AG20443 (cell line): ENCODE measurements at regions not wholly inside any gene's neighbourhood (a gene's known extent, or its start where the extent isn't known, plus 50 kb on each side); places are given as distances from the start of the nearest gene placed in this dataset.
"Not testable (repeated sequence)": the region's sequence is repeated elsewhere in the genome, so short reads cannot be mapped to it uniquely, and the experiment has no call there.

Experiments used
- DNase-seq: peaks from one replicate; pipeline ENCODE4 v3.0.0; 2012; ENCODE audit warnings: low spot score, mixed read lengths

DNA sequence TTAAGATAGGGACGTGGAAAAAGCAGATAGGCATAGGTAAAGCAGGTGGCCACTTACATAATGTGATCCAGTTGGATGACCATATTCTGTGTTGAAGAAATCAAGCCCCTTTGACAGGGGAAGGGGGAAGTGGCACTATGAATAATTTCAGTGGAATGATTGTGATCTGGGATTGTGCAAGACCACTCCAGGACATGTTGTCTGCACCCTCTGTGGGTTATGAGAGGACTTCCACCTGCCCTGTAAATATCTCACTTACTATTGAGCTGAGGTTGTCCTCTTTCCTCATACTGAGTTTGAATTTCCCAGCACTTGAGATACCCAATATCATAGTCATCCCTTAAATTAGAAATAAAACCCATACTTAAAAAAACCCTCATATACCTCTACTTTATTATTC is 220.7 kb downstream of the IRS1 start:
- DNase-seq: no peak

DNA sequence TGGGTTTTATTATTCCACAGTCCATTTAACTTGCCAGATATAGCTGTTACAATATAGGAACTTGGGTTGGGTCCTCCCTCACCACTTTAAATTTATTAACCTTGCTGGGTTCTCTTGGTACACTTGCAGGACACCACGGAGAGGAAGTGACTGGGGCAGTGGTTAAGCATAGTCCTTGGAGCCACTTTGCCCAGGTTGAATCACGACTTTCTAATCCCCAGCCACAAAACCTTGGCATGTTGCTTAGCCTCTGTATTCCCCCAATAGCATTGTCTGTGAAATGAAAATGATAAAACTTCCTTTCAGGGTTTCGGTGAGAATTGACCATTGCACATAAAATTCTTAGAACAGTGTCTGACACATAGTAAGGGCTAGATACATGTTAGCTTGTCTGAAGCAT is 221.2 kb downstream of the IRS1 start:
- no peak for DNase-seq

DNA sequence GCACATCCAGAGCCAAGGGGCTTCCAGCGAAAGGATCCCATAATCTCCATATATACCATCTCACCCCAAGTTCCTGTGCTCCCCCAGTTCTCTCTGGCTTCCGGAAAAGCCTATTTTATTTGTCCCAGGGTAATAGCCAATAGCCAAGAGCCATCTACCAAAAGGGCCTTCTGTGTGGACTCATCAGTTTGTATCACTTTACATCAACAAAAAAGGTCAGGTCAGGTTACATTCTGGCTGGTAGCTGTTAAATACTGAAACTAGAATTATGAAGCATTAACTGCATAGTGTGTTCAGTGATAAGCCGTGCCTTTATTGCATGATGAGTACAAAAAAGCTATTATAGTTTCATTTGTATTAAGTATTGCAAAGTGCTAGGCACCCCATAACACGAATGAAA is 223.7 kb downstream of the IRS1 start:
- DNase-seq: no peak

DNA sequence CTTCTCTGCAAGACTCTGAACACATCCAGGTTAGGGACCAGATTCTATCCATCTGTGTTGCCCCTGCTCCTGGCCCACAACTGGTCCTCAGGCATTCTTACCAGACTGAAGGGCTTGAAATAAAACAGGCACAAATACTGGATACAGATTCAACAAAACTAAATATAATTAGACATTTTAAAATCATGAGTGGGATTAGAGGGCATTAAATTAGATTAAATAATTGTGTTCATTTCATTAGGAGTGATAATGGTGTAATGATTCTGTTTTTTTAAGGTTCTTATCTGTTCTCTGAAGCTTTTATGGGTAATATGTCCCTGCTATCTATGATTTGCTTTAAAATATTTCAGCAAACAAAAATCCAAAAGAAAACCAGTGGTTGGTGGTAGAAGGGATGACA is 226.5 kb downstream of the IRS1 start:
- no peak for DNase-seq

DNA sequence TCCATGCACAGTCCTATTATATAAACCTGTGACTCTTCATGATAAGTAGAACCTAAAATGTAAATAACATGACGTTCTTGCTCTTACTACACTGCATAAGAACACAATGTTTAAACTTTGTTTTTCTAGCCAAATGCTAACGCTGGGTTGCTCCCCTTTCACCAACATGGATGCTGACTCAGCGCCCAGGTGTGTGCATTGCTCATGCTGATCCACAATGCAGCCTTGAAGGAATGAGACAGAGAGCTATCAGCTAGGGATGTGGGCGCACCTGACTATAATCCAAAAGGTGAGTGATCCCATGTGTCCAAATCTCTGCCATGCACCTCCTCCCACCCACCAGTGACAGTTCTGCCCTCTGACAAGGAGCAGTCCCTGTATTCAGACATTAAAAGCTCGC is 235.0 kb downstream of the IRS1 start:
- no peak for DNase-seq

DNA sequence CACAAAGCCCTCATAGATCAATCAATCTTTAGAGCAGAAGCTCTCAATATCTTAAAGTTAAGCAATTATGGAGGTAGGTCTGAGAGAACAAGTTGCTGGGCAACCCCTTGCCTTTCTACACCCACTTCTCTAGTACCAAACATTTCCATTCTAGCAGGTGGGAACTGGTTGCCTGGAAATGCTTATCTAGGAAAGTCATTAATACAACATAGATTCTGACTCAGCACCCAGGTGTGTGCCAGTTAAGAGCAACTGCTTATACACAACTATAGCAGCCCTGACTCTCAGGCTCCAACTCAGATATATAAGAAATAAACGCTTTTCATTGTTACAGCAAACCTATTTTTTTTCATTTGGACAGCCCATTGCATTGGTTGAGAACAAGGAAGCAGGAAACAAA is 237.7 kb downstream of the IRS1 start:
- DNase-seq: no peak

DNA sequence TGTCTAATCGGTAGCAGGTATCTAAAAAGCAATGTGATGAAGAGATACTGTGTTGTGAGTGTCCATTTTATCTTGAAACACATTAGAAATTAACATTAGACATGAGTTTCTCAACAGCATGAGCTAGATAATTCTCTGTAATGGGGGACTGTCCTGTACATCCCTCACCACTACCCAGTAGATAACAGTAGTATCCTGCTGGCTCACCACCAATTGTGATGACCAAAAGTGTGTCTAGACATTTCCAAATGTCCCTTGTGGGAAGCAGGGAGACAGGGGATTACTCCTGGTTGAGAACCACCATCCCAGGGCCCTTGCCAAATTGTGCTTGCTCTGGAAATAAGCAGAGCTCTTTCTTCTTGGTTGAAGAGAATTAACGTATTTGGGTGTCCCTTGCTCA is 239.3 kb downstream of the IRS1 start:
- no peak for DNase-seq

DNA sequence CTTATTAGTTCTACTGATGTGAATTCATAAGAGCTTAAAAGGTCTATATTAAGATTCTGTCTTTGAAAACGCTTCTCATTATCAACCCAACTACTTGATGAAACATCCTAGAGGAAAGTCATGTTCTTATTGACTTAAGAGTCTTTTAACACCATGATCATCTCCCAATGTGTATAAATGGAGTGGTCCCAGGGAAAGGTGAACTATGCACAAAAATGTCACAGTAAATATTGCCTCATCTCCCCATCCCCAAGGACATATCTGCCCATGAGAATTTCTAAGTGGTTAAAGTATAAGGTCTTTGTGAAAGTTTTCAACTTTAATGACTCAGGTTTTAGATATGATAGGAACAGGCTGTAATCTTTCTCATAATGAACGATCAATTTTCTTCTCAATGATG is 240.1 kb downstream of the IRS1 start:
- DNase-seq: no peak

DNA sequence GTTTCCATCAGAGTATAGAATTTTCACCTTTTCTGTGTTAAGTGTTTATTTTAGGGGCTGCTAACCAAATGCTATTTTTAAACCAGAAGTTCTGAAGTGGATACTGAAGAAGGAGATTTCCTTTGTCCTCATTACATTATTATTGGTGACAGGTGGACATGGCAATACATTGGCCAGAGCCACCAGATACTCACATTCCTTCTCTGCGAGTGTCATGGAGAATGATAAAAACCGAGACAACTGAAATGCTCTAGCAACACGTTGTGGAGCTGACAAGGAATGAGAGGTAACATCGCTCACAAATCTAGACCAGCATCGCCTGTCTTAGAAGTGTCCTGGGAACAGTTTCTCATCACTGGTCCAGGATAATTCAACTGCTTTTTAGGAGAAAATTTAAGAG is 241.2 kb downstream of the IRS1 start:
- no peak for DNase-seq

DNA sequence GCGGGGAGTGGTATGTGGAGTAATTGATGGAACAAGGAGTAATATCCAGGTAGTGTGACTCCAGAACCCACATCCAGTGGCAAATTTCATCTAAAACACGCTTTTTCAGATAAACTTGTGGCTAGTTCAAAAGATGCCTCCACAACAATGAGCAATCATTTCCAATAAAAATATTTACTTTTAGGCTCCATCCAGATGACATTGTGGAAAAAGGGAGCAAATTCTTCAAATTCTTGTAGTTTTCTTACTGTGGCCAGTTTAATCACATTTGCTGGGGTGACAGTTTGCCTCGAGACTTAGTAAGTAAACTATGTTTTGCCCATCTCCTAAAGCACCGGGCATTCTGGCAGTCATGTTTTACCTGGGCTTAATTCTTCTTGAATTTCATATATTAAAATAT is 243.6 kb downstream of the IRS1 start:
- DNase-seq: no peak

DNA sequence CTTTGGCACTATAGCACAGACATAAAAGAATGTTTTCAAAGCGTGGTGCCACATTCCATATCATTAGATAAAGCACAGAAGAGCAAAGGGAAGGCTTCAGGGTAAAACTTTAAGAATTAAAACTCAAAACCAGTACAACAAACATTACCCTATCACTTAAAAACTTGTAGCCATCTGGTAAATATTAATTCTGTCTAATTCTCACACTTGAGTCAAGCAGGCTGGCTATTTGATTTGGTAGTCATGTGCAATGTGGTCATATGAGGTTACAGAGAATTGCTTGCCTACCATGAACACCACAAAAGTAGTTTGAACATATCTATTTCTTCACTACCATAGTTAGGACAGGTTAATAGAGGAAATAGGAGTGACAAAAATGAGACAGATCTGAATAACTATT is 244.9 kb downstream of the IRS1 start:
- peak; percentile 17 for DNase-seq

DNA sequence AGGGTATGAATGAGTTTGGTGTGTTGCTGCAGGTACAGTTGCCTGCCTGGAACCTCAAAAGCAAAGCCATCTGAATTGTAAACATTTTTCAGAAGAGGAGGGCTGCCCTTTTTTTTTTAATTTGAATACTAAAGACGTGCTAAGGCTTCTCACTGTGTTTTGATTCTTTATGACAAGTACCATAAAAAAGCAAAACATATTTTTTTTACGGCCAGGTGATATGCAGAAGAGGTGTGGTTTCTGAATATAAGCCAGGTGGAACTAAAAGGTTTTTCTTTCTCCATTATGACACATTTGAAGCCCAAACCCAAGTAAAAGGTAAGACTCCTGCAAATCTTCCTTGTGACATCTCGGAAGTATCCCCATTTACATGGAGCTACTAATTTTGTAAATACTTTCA is 246.3 kb downstream of the IRS1 start:
- no peak for DNase-seq

DNA sequence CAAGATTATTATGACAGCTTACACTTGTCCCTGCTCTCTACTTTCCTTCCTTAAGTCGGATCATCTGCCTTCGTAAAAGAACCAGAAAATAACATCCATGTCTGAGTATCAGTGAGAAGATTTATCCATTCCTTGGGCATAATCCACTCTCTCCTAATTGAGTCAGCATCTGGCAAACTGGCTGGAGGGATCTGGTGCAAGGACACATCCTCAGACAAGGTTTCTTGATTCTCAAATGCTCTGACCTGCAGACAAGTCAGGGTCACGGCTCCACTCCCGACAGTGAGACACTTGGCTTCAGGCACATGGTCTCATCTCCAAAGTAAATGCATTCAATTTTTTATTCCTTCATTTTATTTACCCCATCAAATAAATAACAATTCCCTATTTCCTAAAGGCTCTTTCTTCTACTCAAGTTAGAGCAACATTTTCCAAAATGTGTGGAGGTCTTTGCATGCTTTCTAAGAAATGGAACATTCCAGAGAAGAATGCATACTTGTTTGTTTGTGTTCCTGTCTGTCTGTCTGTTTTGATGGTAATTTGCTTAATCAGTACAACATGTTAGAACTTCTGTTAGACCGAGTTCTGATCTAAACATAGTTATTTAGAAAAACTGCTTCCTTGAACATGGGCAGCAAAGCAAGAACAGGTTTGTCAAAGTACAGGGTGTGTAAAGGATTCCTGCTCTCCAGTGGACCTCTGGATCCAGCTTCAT is 246.9 kb downstream of the IRS1 start:
- no peak for DNase-seq

DNA sequence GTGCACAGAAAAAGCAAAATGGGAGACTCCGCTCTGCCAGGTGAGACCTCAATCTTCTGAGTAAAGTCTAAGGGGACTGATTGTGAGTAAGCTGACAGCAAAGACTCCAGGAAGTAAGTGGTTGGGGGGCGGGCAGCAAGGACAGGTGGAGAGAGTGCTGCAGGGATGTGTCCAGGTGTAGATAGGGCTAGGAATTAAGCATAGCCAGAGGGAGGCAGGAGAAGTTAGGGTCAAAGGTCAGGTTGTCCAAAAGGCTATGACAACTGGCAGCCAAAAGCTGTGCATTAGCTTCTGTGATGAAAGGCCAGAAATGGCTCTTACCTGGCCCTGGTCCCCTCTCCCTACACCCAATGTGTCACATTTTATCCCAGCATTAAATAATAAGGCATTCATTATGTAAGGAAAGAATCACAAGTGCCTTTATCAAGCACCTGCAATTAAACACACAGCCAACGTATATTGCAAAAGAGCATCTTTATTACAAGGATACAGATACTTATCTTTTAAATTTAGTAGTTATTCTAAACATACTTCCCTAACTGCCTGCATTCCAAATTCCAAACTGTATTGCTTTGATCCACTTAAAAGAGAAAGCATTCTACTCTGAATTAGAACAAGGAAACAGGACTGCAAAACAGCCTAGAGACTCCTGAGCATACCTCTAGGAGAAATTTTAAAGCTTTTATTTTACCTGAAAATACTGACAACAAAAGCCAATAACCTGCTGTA is 247.9 kb downstream of the IRS1 start:
- DNase-seq: no peak

DNA sequence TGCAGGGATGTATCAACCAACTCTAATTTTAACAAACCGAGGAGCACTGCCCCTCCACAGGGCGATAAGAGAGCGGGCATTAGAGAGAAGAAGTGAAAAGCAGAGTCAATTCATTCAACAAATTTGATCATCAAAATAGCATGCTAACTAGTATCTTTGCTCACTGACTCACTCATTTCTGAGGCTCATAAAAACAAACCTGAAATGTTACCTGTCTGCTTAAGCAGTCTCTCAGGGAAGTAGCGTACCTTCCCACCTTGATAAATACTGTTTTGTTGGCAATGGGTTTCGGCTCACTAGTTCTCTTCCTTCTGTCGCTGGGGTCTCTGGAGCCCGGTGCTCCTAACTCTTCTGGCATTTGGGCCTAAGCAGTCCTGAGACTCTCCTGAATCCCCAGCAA is 248.8 kb downstream of the IRS1 start:
- DNase-seq: no peak

DNA sequence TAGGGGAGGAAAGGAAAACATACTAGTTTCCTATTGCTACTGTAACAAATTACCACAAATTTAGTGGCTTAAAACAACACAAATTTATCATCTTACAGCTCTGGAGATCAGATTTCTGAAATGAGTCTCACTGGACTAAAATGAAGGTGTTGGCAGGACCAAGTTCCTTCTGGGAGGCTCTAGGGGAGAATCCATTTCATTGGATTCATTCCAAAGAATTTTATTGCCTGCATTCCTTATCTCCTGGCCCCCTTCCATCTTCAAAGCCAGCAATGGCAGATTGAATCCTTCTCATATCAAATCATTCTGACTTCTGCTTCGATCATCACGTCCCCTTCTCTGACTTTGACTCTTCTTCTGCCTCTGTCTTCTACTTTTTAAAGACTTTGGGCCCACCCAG is 250.9 kb downstream of the IRS1 start:
- no peak for DNase-seq

DNA sequence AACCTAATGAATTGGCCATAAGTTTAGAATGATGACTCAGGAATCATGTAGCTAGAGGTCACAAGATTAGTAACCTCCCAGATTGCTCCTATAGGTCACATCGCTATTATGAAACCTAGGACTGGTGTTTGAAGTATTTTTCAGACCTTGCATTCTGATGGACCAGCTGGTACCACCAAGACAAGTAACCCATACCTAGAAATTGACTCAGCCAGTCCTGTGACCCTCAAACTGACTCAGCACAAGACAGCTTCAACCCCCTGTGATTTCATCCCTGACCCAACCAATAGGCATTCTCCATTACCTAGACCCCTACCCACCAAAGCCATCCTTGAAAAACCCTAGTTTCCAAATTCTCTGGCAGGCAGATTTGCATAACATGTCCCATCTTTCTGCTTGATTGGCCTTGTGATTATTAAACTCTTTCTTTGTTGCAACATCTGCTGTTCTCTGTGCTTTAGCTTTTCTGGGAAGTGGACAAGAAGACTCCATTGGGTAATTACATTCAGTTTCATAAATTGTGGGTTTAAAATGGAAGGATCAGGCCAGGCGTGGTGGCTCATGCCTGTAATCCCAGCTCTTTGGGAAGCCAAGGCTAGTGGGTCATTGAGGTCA is 254.9 kb downstream of the IRS1 start:
- DNase-seq: no peak

DNA sequence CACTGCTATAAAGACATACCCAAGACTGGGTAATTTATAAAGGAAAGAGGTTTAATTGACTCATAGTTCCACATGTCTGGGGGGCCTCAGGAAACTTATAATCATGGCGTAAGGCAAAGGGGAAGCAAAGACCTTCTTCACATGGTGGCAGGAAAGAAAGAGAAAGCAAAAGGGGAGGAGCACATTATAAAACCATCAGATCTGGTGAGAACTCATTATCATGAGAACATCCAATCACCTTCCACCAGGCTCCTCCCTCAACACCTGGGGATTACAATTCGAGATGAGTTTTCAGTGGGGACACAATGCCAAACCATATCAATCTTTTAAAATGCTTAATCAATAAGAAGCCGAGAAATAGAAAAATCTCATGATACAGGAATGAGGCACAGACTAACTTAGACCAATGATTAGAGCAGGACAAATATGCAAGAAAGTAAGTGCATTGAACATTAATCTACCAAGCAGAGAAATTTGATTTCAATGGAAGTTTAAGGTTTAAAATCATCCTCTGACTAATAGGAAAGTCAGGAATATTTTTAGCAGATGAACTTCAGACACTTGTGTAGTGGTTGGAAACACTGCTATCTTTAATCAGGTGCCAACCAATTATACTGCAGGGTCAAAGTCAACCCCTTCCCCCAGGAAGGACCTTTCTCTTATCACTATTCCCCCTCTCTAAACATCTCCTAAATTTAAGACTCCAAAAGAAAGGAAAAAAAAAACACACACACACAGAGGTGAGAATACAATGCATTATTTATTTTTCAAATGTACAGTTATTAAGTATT is 259.2 kb downstream of the IRS1 start:
- DNase-seq: no peak

DNA sequence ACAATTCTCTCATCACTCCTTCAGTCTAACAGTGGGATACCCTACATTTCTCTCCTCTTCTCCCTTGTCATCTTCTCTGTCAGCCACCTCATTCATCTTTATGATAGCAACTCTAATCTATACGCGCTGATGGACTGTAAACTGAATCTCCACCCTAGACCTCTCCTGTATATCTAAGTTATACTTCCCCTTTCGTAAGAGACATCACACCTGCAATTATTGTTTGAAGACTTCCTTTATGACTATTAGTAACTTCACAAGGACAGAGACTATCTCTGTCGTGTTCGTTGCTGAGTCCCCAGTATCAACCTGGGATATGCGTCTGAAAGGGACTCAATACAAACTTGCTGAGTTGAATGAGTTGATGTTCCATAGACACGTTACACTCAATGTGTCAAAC is 263.2 kb downstream of the IRS1 start:
- DNase-seq: no peak

DNA sequence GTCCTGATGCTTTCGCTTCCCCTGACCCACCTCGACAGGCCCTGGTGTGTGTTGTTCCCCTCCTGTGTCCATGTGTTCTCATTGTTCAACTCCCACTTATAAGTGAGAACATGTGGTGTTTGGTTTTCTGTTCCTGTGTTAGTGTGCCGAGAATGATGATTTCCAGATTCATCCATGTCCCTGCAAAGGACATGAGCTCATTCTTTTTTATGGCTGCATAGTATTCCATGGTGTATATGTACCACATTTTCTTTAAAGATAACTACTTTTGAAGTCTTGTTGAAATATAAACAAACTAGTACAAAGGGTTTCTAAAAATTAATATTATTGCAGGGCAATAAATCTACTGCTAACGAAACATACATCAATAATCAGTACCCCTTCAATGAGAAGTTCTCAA is 266.6 kb downstream of the IRS1 start:
- not testable (repeated sequence) for DNase-seq

DNA sequence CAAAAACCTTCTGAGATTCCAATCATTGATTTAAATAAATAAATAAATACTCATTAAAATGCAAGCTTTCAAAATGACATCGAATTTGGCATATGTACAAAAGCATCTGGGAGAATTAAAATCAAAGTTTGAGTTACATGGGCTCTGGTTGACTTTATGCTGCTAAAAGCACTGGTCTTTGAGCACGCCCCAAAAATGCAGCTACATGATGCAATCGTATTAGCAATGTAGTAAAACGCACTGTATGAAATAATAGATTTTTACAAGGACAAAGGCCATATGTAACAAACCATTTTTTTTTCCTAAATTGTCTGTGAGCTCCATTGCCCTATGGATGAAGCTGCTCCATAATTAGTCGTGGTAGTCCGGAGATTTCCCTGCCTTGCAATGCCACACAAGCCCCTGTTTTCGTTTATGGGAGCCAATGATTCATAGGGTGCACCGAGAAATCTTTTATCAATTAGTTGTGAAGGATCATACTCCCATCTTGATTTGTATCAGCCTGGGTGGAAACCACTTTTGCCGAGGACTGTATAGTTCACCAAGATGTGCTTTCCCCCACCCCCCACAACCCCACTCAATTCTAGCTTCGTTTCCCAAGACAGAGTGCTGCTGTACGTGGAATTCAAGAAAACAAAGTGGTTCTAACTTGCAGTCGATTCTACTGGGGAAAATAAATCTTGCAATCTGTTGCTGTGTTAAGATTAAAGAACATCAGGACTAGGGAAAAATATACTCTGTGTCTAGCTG is 268.4 kb downstream of the IRS1 start:
- no peak for DNase-seq

DNA sequence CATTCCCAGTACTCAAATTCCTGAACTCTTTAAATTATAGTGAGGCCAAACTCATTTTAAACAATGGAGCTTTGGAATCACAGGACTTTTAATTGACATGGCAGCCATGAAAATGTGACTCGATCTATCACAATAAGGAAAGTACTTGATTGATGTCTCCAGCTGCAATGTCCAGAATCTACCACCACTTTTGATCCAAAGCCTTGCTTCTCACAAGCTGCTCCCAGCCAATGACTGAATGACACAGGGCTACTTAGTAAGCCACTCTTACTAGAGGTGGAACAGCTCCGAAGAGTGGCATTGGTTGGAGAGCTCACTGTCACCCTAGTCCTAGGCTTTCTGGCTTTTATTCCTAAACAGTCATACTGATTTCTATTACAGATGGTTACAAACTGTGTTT is 270.1 kb downstream of the IRS1 start:
- no peak for DNase-seq
